SK-N-MC (cell line): ENCODE measurements at regions not wholly inside any gene's neighbourhood (a gene's known extent, or its start where the extent isn't known, plus 50 kb on each side); places are given as distances from the start of the nearest gene placed in this dataset.

Experiments used
- EZH2 ChIP-seq: fragments of 200-600 bp; sonication (generic); IDR thresholded peaks from one replicate; pipeline ENCODE4 v1.6.1; 2017; ENCODE audit warnings: antibody characterized with exemption
- POLR2AphosphoS5 ChIP-seq: IDR thresholded peaks from 2 replicates; pipeline ENCODE4 v1.6.1; 2012; ENCODE audit warnings: mild to moderate bottlenecking, low read depth, low read length, borderline replicate concordance

GRCh38 chr17:79537061-79537460, 73.8 kb downstream of the RBFOX3 start:
- TF ChIP-seq EZH2 (no peak), POLR2AphosphoS5 (no peak)
